H1 (cell line): ENCODE measurements at regions not wholly inside any gene's neighbourhood (a gene's known extent, or its start where the extent isn't known, plus 50 kb on each side); places are given as distances from the start of the nearest gene placed in this dataset.

Source experiments
- CTCF ChIA-PET: fragments of 300-600 bp; sonication (Branson Sonifier 250); formaldehyde crosslinking; loops from one replicate; lab custom pipeline; 2021; ENCODE audit not compliant: partially characterized antibody; lab: Charles Lee
- POLR2A ChIA-PET: fragments of 300-600 bp; sonication (Branson Sonifier 250); formaldehyde crosslinking; loops from one replicate; lab custom pipeline; 2021; ENCODE audit warnings: inconsistent platforms; ENCODE audit not compliant: partially characterized antibody; lab: Charles Lee
- DNase-seq, 2 experiments: peaks; one replicate each; pipeline versions ENCODE4 v3.0.0 to v3.0.0-alpha.2; 2010 to 2022; ENCODE audit warnings: low spot score in 2 of 2, low read depth in 1 of 2, mixed read lengths in 1 of 2
- FAIRE-seq: peaks from 2 replicates; lab custom pipeline; 2011; peaks lifted over from hg19 to GRCh38; lab: Jason Lieb, UNC
- H2AFZ ChIP-seq: 2 replicates; pipeline ENCODE4 v1.8.1; 2012; ENCODE audit warnings: low read length, inconsistent platforms
- H2AK5ac ChIP-seq: 2 replicates; pipeline ENCODE4 v1.6.1; 2013; ENCODE audit warnings: low read depth, low read length
- H2BK120ac ChIP-seq: replicated peaks from 2 replicates; pipeline ENCODE3; 2013; ENCODE audit warnings: low read depth, low read length, inconsistent platforms
- H2BK12ac ChIP-seq: 2 replicates; pipeline ENCODE4 v1.6.1; 2013; ENCODE audit warnings: low read depth, low read length
- H2BK15ac ChIP-seq: 2 replicates; pipeline ENCODE4 v1.6.1; 2013; ENCODE audit warnings: low read length
- H2BK20ac ChIP-seq: 2 replicates; pipeline ENCODE4 v1.6.1; 2013; ENCODE audit warnings: low read length
- H2BK5ac ChIP-seq: 2 replicates; pipeline ENCODE4 v1.6.1; 2013; ENCODE audit warnings: low read depth, low read length
- H3K14ac ChIP-seq: 2 replicates; pipeline ENCODE4 v1.6.1; 2013; ENCODE audit warnings: inconsistent platforms; ENCODE audit not compliant: insufficient read length
- H3K18ac ChIP-seq: 2 replicates; pipeline ENCODE4 v1.6.1; 2013; ENCODE audit warnings: low read length; ENCODE audit errors: extremely low read depth
- H3K23ac ChIP-seq: 2 replicates; pipeline ENCODE4 v1.6.1; 2013; ENCODE audit warnings: inconsistent platforms; ENCODE audit not compliant: insufficient read length
- H3K23me2 ChIP-seq: 2 replicates; pipeline ENCODE4 v1.6.1; 2013; ENCODE audit warnings: low read depth, low read length
- H3K27ac ChIP-seq: 2 replicates; pipeline ENCODE4 v1.6.1; 2011; ENCODE audit warnings: low read depth, low read length, inconsistent platforms
- H3K27me3 ChIP-seq, 4 experiments: replicated peaks in 1 of 4; 1 replicate in 1 of 4; 2 replicates in 3 of 4; pipeline versions ENCODE4 v1.6.1 to v1.8.1; 2011 to 2013; ENCODE audit warnings: low read length in 3 of 4, mild to moderate bottlenecking in 3 of 4, inconsistent platforms in 2 of 4, mixed read lengths in 2 of 4, moderate library complexity in 1 of 4; ENCODE audit not compliant: control insufficient read depth in 3 of 4, insufficient read depth in 3 of 4; ENCODE audit errors: extremely low read depth in 1 of 4
- H3K36me3 ChIP-seq, 4 experiments: 2 replicates each; pipeline versions ENCODE4 v1.6.1 to v1.8.1; 2011 to 2013; ENCODE audit warnings: mild to moderate bottlenecking in 4 of 4, low read length in 3 of 4, moderate library complexity in 2 of 4, control low read depth in 1 of 4, inconsistent platforms in 1 of 4; ENCODE audit not compliant: insufficient read depth in 4 of 4, control insufficient read depth in 2 of 4
- H3K4ac ChIP-seq: replicated peaks from 2 replicates; pipeline ENCODE3; 2013; ENCODE audit warnings: low read length, low read depth, mixed read lengths, inconsistent platforms; ENCODE audit not compliant: insufficient read length
- H3K4me1 ChIP-seq, 4 experiments: replicated peaks in 1 of 4; 1 replicate in 1 of 4; 2 replicates in 3 of 4; pipeline versions ENCODE4 v1.6.1 to v1.8.1; 2011 to 2013; ENCODE audit warnings: low read length in 3 of 4, inconsistent platforms in 2 of 4, mixed read lengths in 1 of 4; ENCODE audit not compliant: insufficient read depth in 4 of 4, control insufficient read depth in 3 of 4
- H3K4me2 ChIP-seq, 2 experiments: 2 replicates each; pipeline versions ENCODE4 v1.6.1 to v1.8.1; 2011 to 2013; ENCODE audit warnings: low read depth in 2 of 2, low read length in 2 of 2, control low read depth in 1 of 2, inconsistent platforms in 1 of 2, mild to moderate bottlenecking in 1 of 2; ENCODE audit not compliant: insufficient read depth in 1 of 2
- H3K4me3 ChIP-seq, 4 experiments: fragments of 200-600, 300-600 bp in 1 of 4; sonication (generic), shearing (Covaris generic), sonication (Bioruptor Twin) in 1 of 4; 2 replicates each; pipeline versions ENCODE4 v1.5.1 to v1.8.1; 2011 to 2016; ENCODE audit warnings: low read length in 4 of 4, low read depth in 3 of 4, control low read depth in 2 of 4, inconsistent platforms in 2 of 4, mild to moderate bottlenecking in 2 of 4, mixed read lengths in 1 of 4, moderate library complexity in 1 of 4; ENCODE audit not compliant: insufficient read depth in 2 of 4; ENCODE audit errors: extremely low read depth in 1 of 4
- H3K56ac ChIP-seq: replicated peaks from 2 replicates; pipeline ENCODE3; 2013; ENCODE audit warnings: low read depth, mild to moderate bottlenecking, mixed read lengths, low read length, inconsistent platforms; ENCODE audit not compliant: insufficient read length
- H3K79me1 ChIP-seq: 2 replicates; pipeline ENCODE4 v1.6.1; 2013; ENCODE audit warnings: low read depth, low read length, control low read depth
- H3K79me2 ChIP-seq, 2 experiments: 2 replicates each; pipeline versions ENCODE4 v1.6.1 to v1.8.1; 2012 to 2013; ENCODE audit warnings: low read length in 2 of 2, mild to moderate bottlenecking in 2 of 2, inconsistent platforms in 1 of 2; ENCODE audit not compliant: insufficient read depth in 2 of 2, control insufficient read depth in 1 of 2
- H3K9ac ChIP-seq, 4 experiments: replicated peaks in 1 of 4; 1 replicate in 1 of 4; 2 replicates in 3 of 4; pipeline versions ENCODE4 v1.6.1 to v1.8.1; 2011 to 2013; ENCODE audit warnings: low read depth in 3 of 4, low read length in 3 of 4, control low read depth in 2 of 4, mild to moderate bottlenecking in 2 of 4, moderate library complexity in 2 of 4, inconsistent platforms in 1 of 4; ENCODE audit errors: extremely low read depth in 1 of 4
- H3K9me3 ChIP-seq, 2 experiments: 2 replicates each; pipeline versions ENCODE4 v1.6.1 to v1.8.1; 2012 to 2013; ENCODE audit warnings: mild to moderate bottlenecking in 2 of 2, moderate library complexity in 2 of 2, control low read depth in 1 of 2, inconsistent platforms in 1 of 2, low read depth in 1 of 2, low read length in 1 of 2, mixed read lengths in 1 of 2; ENCODE audit not compliant: insufficient read depth in 2 of 2
- H4K20me1 ChIP-seq, 2 experiments: replicated peaks in 1 of 2; 2 replicates each; pipeline versions ENCODE3 to v1.8.1; 2011 to 2013; ENCODE audit warnings: inconsistent platforms in 2 of 2, low read length in 2 of 2, mild to moderate bottlenecking in 1 of 2; ENCODE audit not compliant: insufficient read depth in 2 of 2, control insufficient read depth in 1 of 2
- H4K5ac ChIP-seq: 2 replicates; pipeline ENCODE4 v1.6.1; 2013; ENCODE audit warnings: low read length, low read depth, mixed read lengths, inconsistent platforms; ENCODE audit not compliant: insufficient read length
- H4K8ac ChIP-seq: 2 replicates; pipeline ENCODE4 v1.8.0; 2013; ENCODE audit warnings: mild to moderate bottlenecking, moderate library complexity, low read length, inconsistent platforms; ENCODE audit not compliant: insufficient read depth; ENCODE audit errors: extremely low read depth
- H4K91ac ChIP-seq: replicated peaks from 2 replicates; pipeline ENCODE3; 2013; ENCODE audit warnings: low read length, mixed read lengths, inconsistent platforms; ENCODE audit not compliant: insufficient read length
- ATF3 ChIP-seq: IDR thresholded peaks from 2 replicates; pipeline ENCODE4 v1.6.1; 2011; ENCODE audit warnings: low read depth, mild to moderate bottlenecking, low read length; ENCODE audit not compliant: insufficient read depth
- CEBPB ChIP-seq: IDR thresholded peaks from 2 replicates; pipeline ENCODE4 v1.6.1; 2012; ENCODE audit warnings: low read depth, low read length
- POLR2AphosphoS5 ChIP-seq: IDR thresholded peaks from 2 replicates; pipeline ENCODE4 v1.6.1; 2011; ENCODE audit warnings: low read depth, low read length
- RBBP5 ChIP-seq: IDR thresholded peaks from 2 replicates; pipeline ENCODE4 v1.7.1; 2012; ENCODE audit warnings: low read depth, mild to moderate bottlenecking, inconsistent platforms, low read length, moderate library complexity, borderline replicate concordance
- SP2 ChIP-seq: IDR thresholded peaks from 2 replicates; pipeline ENCODE4 v1.6.1; 2012; ENCODE audit warnings: mild to moderate bottlenecking, low read length, inconsistent platforms
- SP4 ChIP-seq: IDR thresholded peaks from 2 replicates; pipeline ENCODE4 v1.6.1; 2012; ENCODE audit warnings: low read length, inconsistent platforms
- TEAD4 ChIP-seq: IDR thresholded peaks from 2 replicates; pipeline ENCODE4 v1.6.1; 2012; ENCODE audit warnings: low read depth, low read length, inconsistent platforms, mixed read lengths
- whole genome bisulfite sequencing, 2 experiments: shearing (Covaris generic) in 1 of 2; methylation state at CpG; one replicate each; pipeline versions ENCODE4 v1.1.6 to v1.1.7; 2013 to 2015; ENCODE audit warnings: low lambda C conversion rate in 2 of 2, mixed read lengths in 2 of 2, inconsistent platforms in 1 of 2, low coverage in 1 of 2, missing lambda C conversion rate in 1 of 2; ENCODE audit not compliant: insufficient replicate concordance in 2 of 2, insufficient coverage in 1 of 2, insufficient read length in 1 of 2; ENCODE audit errors: extremely low coverage in 1 of 2, missing lambda C conversion rate in 1 of 2; 5-methylcytosine and 5-hydroxymethylcytosine counted together

- Histone ChIP-seq H3K9me3 (no peaks in the 10 kb centered on the region), H3K27ac (no peak overlapping the region), H3K36me3 (no peaks in the 10 kb centered on the region), H3K9ac (no peak overlapping the region), H3K14ac (no peak overlapping the region), H4K5ac (no peak overlapping the region), H3K27me3 (no peaks in the 10 kb centered on the region), H2BK20ac (no peak overlapping the region), H2AK5ac (no peak overlapping the region), H3K23ac (no peak overlapping the region), H3K4ac (no peak overlapping the region), H3K23me2 (no peaks in the 10 kb centered on the region), H2BK12ac (no peak overlapping the region), H3K56ac (no peak overlapping the region), H3K79me1 (no peaks in the 10 kb centered on the region), H4K91ac (no peak overlapping the region), H3K79me2 (no peaks in the 10 kb centered on the region), H3K4me2 (no peak overlapping the region), H2AFZ (no peak overlapping the region), H2BK15ac (no peak overlapping the region), H3K4me1 (no peaks in the 10 kb centered on the region), H3K18ac (no peak overlapping the region), H3K4me3 (no peak overlapping the region), H2BK5ac (no peak overlapping the region), H4K20me1 (no peaks in the 10 kb centered on the region), H4K8ac (no peak overlapping the region), H2BK120ac (no peak overlapping the region)
- 79% methylated on average over 2 of the region's 2 CpGs; no CpG with 5 or more reads in 1 of the 2 experiments for WGBS, 2 experiments
- ChIA-PET POLR2A (no interaction called here), CTCF (interaction anchor here (0.9 to 1.1 kb wide), 2 partner anchors 253 to 367 kb away, joined by 3 read pairs; no protein-coding TSS in a partner anchor)
- FAIRE-seq, result no peak
- DNase-seq, result no peak
- TF ChIP-seq RBBP5 (no peak), POLR2AphosphoS5 (no peak), SP4 (no peak), SP2 (no peak), TEAD4 (no peak), CEBPB (no peak), ATF3 (no peak)
Observed at GRCh38 chr3:181985386-181985785, 273.7 kb downstream of the SOX2 start.
